ENCODE measurements at regions not wholly inside any gene's neighbourhood (a gene's known extent, or its start where the extent isn't known, plus 50 kb on each side); places are given as distances from the start of the nearest gene placed in this dataset.

DNA sequence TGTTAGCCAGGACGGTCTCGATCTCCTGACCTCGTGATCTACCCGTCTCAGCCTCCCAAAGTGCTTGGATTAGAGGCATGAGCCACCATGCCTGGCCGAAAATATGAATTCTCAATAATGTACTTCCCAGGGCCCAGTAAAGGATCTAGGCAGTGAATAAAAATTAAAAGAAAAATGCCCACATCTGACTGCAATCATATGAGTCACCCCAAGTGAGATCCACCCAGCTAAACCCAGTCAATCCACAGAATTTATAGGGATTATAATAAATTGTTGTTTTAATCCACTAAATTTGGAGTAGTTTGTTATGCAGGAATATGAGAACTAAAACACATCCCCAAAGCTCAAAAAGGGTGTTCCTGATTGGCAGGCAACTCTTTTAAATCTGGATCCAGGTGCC is 93.5 kb upstream of the STK39 start:
- RAD21 ChIA-PET (ENCODE audit: unreplicated experiment): no interaction called here
- ATAC-seq: no peak
- Histone ChIP-seq H3K4me2 (ENCODE audit: control insufficient read depth, insufficient read depth) (no peak overlapping the region), H3K4me3 (no peak overlapping the region), H3K4me1 (ENCODE audit: control insufficient read depth, insufficient read depth, low read length) (peaks cover 6% of the 10 kb centered on the region), H3K27ac (ENCODE audit: control insufficient read depth, insufficient read depth) (no peak overlapping the region), H4K20me1 (ENCODE audit: control insufficient read depth, insufficient read depth) (no peaks in the 10 kb centered on the region), H3K9me3 (replicated peaks; ENCODE audit: control insufficient read depth, insufficient read depth, low read length) (peaks cover 1% of the 10 kb centered on the region; the same call in 2 of the 3 replicates), H3K36me3 (ENCODE audit: control insufficient read depth in 2 of 2, insufficient read depth in 2 of 2, low read length in 1 of 2) (no peaks in the 10 kb centered on the region), H3K27me3 (replicated peaks in 1 of 2; ENCODE audit: control insufficient read depth in 2 of 2, insufficient read depth in 2 of 2, low read length in 1 of 2) (peaks cover 0 to 12% of the 10 kb centered on the region in 2 experiments; a peak in 1 of 4 replicates), H3K79me2 (ENCODE audit: control insufficient read depth, insufficient read depth, low read length) (no peaks in the 10 kb centered on the region), H3K9ac (ENCODE audit: control insufficient read depth, insufficient read depth, low read length) (no peak overlapping the region), H2AFZ (ENCODE audit: control insufficient read depth, low read depth, low read length) (no peak overlapping the region)
- WGBS (ENCODE audit: insufficient coverage, insufficient replicate concordance, low lambda C conversion rate, missing lambda C conversion rate): 1% methylated on average over 5 of the region's 5 CpGs
- in situ Hi-C loops (cut with MboI) (no loop called here), intact Hi-C loops (cut with micrococcal nuclease; ENCODE audit: unreplicated experiment) (no loop called here)
- no peak for FAIRE-seq
- BruUV-seq (replicated peaks): no TSS peak
- TF ChIP-seq HDGF (IDR thresholded peaks at IDR 0.05) (no peak), BRCA1 (IDR thresholded peaks at IDR 0.05; ENCODE audit: low read depth, low read length) (no peak), EGR1 (IDR thresholded peaks at IDR 0.05; ENCODE audit: borderline replicate concordance in 1 of 2, low read depth in 2 of 2, low read length in 2 of 2) (no peak)
- TF ChIP-seq, protein P1, sequence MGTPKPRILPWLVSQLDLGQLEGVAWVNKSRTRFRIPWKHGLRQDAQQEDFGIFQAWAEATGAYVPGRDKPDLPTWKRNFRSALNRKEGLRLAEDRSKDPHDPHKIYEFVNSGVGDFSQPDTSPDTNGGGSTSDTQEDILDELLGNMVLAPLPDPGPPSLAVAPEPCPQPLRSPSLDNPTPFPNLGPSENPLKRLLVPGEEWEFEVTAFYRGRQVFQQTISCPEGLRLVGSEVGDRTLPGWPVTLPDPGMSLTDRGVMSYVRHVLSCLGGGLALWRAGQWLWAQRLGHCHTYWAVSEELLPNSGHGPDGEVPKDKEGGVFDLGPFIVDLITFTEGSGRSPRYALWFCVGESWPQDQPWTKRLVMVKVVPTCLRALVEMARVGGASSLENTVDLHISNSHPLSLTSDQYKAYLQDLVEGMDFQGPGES (IDR thresholded peaks at IDR 0.05): no peak
- SMC1A ChIA-PET (ENCODE audit: uncharacterized antibody, unreplicated experiment): interaction anchor here (0.8 kb wide), 1 partner anchor 418 kb away, joined by 3 read pairs; no protein-coding TSS in a partner anchor
- CTCF ChIA-PET: interaction anchor here (1.3 kb wide), 1 partner anchor 13 kb away, joined by 3 read pairs; no protein-coding TSS in a partner anchor
- POLR2A ChIA-PET: no interaction called here
- no peak for DNase-seq (ENCODE audit: low read depth, low spot score)

DNA sequence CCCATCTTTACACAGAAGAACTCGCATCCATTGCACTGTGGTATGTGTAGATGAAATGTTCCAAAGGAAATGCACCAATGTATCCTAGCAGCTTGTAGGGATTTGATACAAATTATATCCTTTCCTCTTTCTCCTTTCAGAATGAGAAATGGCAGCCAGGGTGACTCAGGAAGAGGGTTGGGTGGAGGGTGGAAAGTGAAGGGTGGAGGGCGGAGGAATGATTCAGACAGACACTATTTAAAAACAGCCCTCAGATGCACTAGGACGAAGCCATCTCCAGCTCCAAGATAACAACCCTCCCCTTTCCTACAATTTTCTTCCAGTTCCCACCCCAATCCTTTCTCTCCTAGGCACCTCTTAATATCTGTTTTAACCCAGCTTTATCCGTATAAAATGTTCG is 96.2 kb upstream of the STK39 start:
- no peaks in the 10 kb centered on the region for H3K36me3 ChIP-seq (ENCODE audit: control insufficient read depth in 2 of 2, insufficient read depth in 2 of 2, low read length in 1 of 2)
- H3K4me2 ChIP-seq (ENCODE audit: control insufficient read depth, insufficient read depth): no peak overlapping the region
- CTCF ChIA-PET: interaction anchor here (1.2 to 1.6 kb wide), 4 partner anchors 344 to 394 kb away, joined by 3 to 7 read pairs (median 4); no protein-coding TSS in a partner anchor
- RAD21 ChIA-PET (ENCODE audit: unreplicated experiment): no interaction called here
- peaks cover 1% of the 10 kb centered on the region; the same call in 2 of the 3 replicates for H3K9me3 ChIP-seq (replicated peaks; ENCODE audit: control insufficient read depth, insufficient read depth, low read length)
- in situ Hi-C loops (cut with MboI) (no loop called here), intact Hi-C loops (cut with micrococcal nuclease; ENCODE audit: unreplicated experiment) (no loop called here)
- no peak overlapping the region for H2AFZ ChIP-seq (ENCODE audit: control insufficient read depth, low read depth, low read length)
- no TSS peak for BruUV-seq (replicated peaks)
- no peak for DNase-seq (ENCODE audit: low read depth, low spot score)
- no peak for ATAC-seq
- POLR2A ChIA-PET: no interaction called here
- H3K27ac ChIP-seq (ENCODE audit: control insufficient read depth, insufficient read depth): no peak overlapping the region
- H4K20me1 ChIP-seq (ENCODE audit: control insufficient read depth, insufficient read depth): no peaks in the 10 kb centered on the region
- no peaks in the 10 kb centered on the region for H3K79me2 ChIP-seq (ENCODE audit: control insufficient read depth, insufficient read depth, low read length)
- FAIRE-seq: no peak
- H3K27me3 ChIP-seq (replicated peaks in 1 of 2; ENCODE audit: control insufficient read depth in 2 of 2, insufficient read depth in 2 of 2, low read length in 1 of 2): peaks cover 0 to 10% of the 10 kb centered on the region in 2 experiments; a peak in 1 of 4 replicates
- peaks cover 9% of the 10 kb centered on the region for H3K4me1 ChIP-seq (ENCODE audit: control insufficient read depth, insufficient read depth, low read length)
- H3K4me3 ChIP-seq: no peak overlapping the region
- 72% methylated on average over 5 of the region's 5 CpGs for WGBS (ENCODE audit: insufficient coverage, insufficient replicate concordance, low lambda C conversion rate, missing lambda C conversion rate)
- H3K9ac ChIP-seq (ENCODE audit: control insufficient read depth, insufficient read depth, low read length): no peak overlapping the region
- SMC1A ChIA-PET (ENCODE audit: uncharacterized antibody, unreplicated experiment): no interaction called here
- TF ChIP-seq SUPT20H (IDR thresholded peaks at IDR 0.05; ENCODE audit: borderline replicate concordance, control insufficient read depth, low read depth, low read length): no peak
- TF ChIP-seq, protein P2, sequence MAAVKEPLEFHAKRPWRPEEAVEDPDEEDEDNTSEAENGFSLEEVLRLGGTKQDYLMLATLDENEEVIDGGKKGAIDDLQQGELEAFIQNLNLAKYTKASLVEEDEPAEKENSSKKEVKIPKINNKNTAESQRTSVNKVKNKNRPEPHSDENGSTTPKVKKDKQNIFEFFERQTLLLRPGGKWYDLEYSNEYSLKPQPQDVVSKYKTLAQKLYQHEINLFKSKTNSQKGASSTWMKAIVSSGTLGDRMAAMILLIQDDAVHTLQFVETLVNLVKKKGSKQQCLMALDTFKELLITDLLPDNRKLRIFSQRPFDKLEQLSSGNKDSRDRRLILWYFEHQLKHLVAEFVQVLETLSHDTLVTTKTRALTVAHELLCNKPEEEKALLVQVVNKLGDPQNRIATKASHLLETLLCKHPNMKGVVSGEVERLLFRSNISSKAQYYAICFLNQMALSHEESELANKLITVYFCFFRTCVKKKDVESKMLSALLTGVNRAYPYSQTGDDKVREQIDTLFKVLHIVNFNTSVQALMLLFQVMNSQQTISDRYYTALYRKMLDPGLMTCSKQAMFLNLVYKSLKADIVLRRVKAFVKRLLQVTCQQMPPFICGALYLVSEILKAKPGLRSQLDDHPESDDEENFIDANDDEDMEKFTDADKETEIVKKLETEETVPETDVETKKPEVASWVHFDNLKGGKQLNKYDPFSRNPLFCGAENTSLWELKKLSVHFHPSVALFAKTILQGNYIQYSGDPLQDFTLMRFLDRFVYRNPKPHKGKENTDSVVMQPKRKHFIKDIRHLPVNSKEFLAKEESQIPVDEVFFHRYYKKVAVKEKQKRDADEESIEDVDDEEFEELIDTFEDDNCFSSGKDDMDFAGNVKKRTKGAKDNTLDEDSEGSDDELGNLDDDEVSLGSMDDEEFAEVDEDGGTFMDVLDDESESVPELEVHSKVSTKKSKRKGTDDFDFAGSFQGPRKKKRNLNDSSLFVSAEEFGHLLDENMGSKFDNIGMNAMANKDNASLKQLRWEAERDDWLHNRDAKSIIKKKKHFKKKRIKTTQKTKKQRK (IDR thresholded peaks at IDR 0.05; ENCODE audit: low read depth, low read length): no peak
- no peak for TF ChIP-seq ZNF622 (IDR thresholded peaks at IDR 0.05)
- TF ChIP-seq SREBF2 (IDR thresholded peaks at IDR 0.05; ENCODE audit: low read length): no peak
- TF ChIP-seq HDAC6 (IDR thresholded peaks at IDR 0.05; ENCODE audit: unreplicated experiment): no peak
- TF ChIP-seq, protein P3, sequence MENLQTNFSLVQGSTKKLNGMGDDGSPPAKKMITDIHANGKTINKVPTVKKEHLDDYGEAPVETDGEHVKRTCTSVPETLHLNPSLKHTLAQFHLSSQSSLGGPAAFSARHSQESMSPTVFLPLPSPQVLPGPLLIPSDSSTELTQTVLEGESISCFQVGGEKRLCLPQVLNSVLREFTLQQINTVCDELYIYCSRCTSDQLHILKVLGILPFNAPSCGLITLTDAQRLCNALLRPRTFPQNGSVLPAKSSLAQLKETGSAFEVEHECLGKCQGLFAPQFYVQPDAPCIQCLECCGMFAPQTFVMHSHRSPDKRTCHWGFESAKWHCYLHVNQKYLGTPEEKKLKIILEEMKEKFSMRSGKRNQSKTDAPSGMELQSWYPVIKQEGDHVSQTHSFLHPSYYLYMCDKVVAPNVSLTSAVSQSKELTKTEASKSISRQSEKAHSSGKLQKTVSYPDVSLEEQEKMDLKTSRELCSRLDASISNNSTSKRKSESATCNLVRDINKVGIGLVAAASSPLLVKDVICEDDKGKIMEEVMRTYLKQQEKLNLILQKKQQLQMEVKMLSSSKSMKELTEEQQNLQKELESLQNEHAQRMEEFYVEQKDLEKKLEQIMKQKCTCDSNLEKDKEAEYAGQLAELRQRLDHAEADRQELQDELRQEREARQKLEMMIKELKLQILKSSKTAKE (IDR thresholded peaks at IDR 0.05; ENCODE audit: low read depth, poor library complexity, severe bottlenecking): no peak
- TF ChIP-seq MTA2 (IDR thresholded peaks at IDR 0.05; ENCODE audit: low read depth): no peak
